ENCODE measurements at regions not wholly inside any gene's neighbourhood (a gene's known extent, or its start where the extent isn't known, plus 50 kb on each side); places are given as distances from the start of the nearest gene placed in this dataset.

DNA sequence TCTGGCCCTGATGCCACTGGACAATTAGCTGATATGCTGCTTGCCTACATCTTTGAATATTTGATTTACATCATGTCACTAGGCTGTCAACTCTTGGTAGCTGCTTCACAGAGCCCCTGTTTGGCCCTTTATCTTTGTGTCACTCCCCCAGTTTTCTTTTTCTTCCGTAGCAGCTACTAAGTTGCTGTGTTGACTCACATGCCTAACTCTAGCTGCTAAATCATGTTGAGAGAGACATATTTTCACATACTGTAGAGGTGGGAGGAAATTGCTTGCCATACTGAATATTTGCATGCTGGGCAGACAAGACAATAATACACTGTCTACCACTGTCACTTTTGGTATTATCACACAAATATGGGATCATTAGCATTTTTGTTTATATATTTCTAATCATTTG is 147.1 kb upstream of the NOVA1 start:
- no peak for TF ChIP-seq CTCF (IDR thresholded peaks at IDR 0.05)
- Mint-ChIP-seq H3K27me3 (ENCODE audit: low read depth, poor library complexity) (no peaks in the 10 kb centered on the region), H3K36me3 (ENCODE audit: low read depth) (no peaks in the 10 kb centered on the region)

DNA sequence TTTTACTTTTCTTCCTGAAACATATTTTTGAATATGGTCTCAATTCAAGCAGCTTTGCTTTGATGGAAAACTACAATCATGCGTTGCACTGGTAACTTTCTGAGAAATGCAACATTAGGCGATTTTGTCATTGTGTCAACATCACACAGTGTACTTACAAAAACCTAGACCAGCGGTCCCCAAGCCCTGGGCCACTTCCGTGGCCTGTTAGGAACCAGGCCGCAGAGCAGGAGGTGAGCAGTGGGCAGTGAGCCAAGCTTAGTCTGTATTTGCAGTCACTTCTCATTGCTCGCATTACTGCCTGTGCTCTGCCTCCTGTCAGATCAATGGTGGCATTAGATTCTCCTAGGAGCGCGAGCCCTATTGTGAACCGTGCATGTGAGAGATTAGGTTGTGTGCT is 163.7 kb upstream of the NOVA1 start:
- no peak overlapping the region for H3K4me3 Mint-ChIP-seq
- TF ChIP-seq CTCF (IDR thresholded peaks at IDR 0.05) = no peak
- no peak for DNase-seq

More for the DNA sequence above, 147.1 kb upstream of the NOVA1 start:
- DNase-seq = no peak
- H3K4me1 Mint-ChIP-seq = no peaks in the 10 kb centered on the region
- H3K9me3 Mint-ChIP-seq = no peaks in the 10 kb centered on the region
- no peak overlapping the region for H3K27ac Mint-ChIP-seq
- H3K4me3 Mint-ChIP-seq = no peak overlapping the region

GRCh38 chr14:26765301-26765700 is 167.5 kb upstream of the NOVA1 start:
- Mint-ChIP-seq H3K4me1 (no peaks in the 10 kb centered on the region), H3K36me3 (ENCODE audit: low read depth) (no peaks in the 10 kb centered on the region), H3K9me3 (no peaks in the 10 kb centered on the region), H3K4me3 (no peak overlapping the region), H3K27ac (no peak overlapping the region), H3K27me3 (ENCODE audit: low read depth, poor library complexity) (no peaks in the 10 kb centered on the region)
- DNase-seq = no peak
- TF ChIP-seq CTCF (IDR thresholded peaks at IDR 0.05) = no peak

More for the DNA sequence above, 163.7 kb upstream of the NOVA1 start:
- Mint-ChIP-seq H3K27ac (no peak overlapping the region), H3K9me3 (no peaks in the 10 kb centered on the region), H3K4me1 (no peaks in the 10 kb centered on the region), H3K27me3 (ENCODE audit: low read depth, poor library complexity) (no peaks in the 10 kb centered on the region), H3K36me3 (ENCODE audit: low read depth) (no peaks in the 10 kb centered on the region)

DNA sequence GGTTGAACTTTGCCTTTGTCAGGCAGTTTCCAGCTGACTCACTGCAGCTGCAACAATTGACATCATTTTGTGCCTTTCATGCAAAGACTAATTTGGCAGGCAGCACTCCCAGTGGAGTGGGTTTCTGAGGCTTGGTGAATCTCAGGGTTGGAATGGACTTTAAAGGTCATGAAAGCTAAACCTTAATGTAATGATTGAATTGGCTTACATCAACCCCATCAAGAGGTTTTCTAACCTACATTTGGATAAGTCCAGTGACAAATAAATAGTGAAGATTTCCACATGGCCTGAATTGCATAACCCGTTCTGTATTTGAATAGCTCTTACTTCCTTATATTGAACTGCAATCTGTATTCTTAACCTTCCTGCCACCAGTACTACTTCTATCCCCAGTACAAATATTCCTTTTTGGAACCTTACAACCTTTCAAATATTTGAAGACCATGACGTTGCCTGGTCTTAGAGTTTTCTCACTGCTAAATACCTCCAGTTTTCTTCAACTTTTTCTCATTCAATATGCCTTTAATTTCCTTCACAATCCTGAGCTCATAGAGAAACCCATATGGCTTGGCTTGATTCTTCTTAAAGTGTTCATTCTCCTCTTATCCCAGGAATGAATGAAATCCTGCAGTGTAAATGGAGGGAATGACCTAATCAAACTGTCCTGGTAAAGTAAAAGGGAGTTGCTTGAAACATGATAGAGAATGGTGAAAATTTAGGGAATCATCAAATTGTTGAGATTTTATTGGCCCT is 168.1 kb upstream of the NOVA1 start:
- Mint-ChIP-seq H3K36me3 (ENCODE audit: low read depth) (no peaks in the 10 kb centered on the region), H3K4me1 (no peaks in the 10 kb centered on the region), H3K4me3 (no peak overlapping the region), H3K27me3 (ENCODE audit: low read depth, poor library complexity) (no peaks in the 10 kb centered on the region), H3K27ac (no peak overlapping the region), H3K9me3 (no peaks in the 10 kb centered on the region)
- no peak for DNase-seq
- no peak for TF ChIP-seq CTCF (IDR thresholded peaks at IDR 0.05)

DNA sequence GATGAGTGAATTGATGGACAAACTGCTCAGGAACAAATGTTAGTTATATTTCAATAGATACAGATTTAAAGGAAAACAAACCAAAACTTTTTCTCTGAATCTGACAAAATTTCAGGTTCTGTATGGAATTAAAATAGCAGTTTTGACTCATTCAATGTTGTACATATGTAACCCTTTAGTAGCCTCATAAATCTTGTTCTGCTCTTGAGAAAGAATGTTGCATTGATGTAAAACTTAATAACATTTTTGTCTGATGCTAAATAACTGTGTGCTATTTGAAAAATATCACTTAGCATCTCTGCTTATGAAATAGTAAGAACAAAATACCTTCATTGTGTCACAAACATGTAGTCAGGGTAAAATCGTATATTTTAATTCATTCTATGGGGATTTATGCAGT is 168.9 kb upstream of the NOVA1 start:
- Mint-ChIP-seq H3K9me3 (no peaks in the 10 kb centered on the region), H3K36me3 (ENCODE audit: low read depth) (no peaks in the 10 kb centered on the region), H3K27ac (no peak overlapping the region), H3K27me3 (ENCODE audit: low read depth, poor library complexity) (no peaks in the 10 kb centered on the region), H3K4me1 (no peaks in the 10 kb centered on the region), H3K4me3 (no peak overlapping the region)
- TF ChIP-seq CTCF (IDR thresholded peaks at IDR 0.05) = no peak
- DNase-seq = no peak

Data from nephron progenitor cell (in vitro differentiated cells).